ENCODE measurements at regions not wholly inside any gene's neighbourhood (a gene's known extent, or its start where the extent isn't known, plus 50 kb on each side); places are given as distances from the start of the nearest gene placed in this dataset.

- TF ChIP-seq TCF12 (IDR thresholded peaks at IDR 0.05; ENCODE audit: low read depth), result no peak
- no peak for TF ChIP-seq YY1 (IDR thresholded peaks at IDR 0.05; ENCODE audit: low read depth)
- no peak for TF ChIP-seq EGR1 (IDR thresholded peaks at IDR 0.05)
Observed at GRCh38 chr2:195279840-195280427, 377.1 kb upstream of the SLC39A10 start.
